HEK293 (cell line): ENCODE measurements at regions not wholly inside any gene's neighbourhood (a gene's known extent, or its start where the extent isn't known, plus 50 kb on each side); places are given as distances from the start of the nearest gene placed in this dataset.

Experiments
- CTCF ChIA-PET: fragments of 350-600 bp; formaldehyde crosslinking; extraction: SDS; loops from one replicate; lab custom pipeline; 2021; ENCODE audit warnings: antibody characterized with exemption; lab: Yijun Ruan, JAX
- POLR2A ChIA-PET: fragments of 300-600 bp; formaldehyde crosslinking; extraction: SDS; loops from one replicate; lab custom pipeline; 2020; ENCODE audit warnings: antibody characterized with exemption, inconsistent platforms; lab: Yijun Ruan, JAX
- H3K27ac ChIP-seq: fragments of 200-500 bp; sonication (Bioruptor generic); 2 replicates; pipeline ENCODE4 v1.5.1; 2014; ENCODE audit warnings: low read depth, low read length, control low read depth, inconsistent platforms; ENCODE audit errors: extremely low read depth
- H3K36me3 ChIP-seq, 2 experiments: fragments of 200-500 bp in 1 of 2; sonication (Bioruptor generic) in 1 of 2; 1 replicate in 1 of 2; 2 replicates in 1 of 2; pipeline ENCODE4 v1.5.1; 2014 to 2017; ENCODE audit warnings: inconsistent platforms in 2 of 2, low read length in 2 of 2; ENCODE audit not compliant: control insufficient read depth in 2 of 2, insufficient read depth in 1 of 2
- H3K4me1 ChIP-seq: fragments of 200-500 bp; sonication (Bioruptor generic); 2 replicates; pipeline ENCODE4 v1.5.1; 2014; ENCODE audit warnings: mild to moderate bottlenecking, low read length, inconsistent platforms; ENCODE audit not compliant: control insufficient read depth, insufficient read depth
- H3K4me3 ChIP-seq: 2 replicates; pipeline ENCODE4 v1.5.1; 2011; ENCODE audit warnings: low read depth, mild to moderate bottlenecking, control low read depth, low read length, moderate library complexity
- H3K9me3 ChIP-seq: fragments of 200-500 bp; sonication (Bioruptor generic); 2 replicates; pipeline ENCODE4 v1.5.1; 2014; ENCODE audit warnings: low read depth, low read length, inconsistent platforms; ENCODE audit not compliant: control insufficient read depth, insufficient read depth
- GLIS1 ChIP-seq: fragments of 450-650 bp; formaldehyde crosslinking; IDR thresholded peaks from 2 replicates; pipeline ENCODE4 v1.5.1; 2016; ENCODE audit warnings: missing biosample characterization, missing genetic modification characterization
- HOXA7 ChIP-seq: sonication (generic); formaldehyde crosslinking; IDR thresholded peaks from 2 replicates; pipeline ENCODE4 v1.8.1; 2022; ENCODE audit warnings: missing genetic modification reagents, borderline replicate concordance
- HOXC10 ChIP-seq: sonication (generic); formaldehyde crosslinking; IDR thresholded peaks from 2 replicates; pipeline ENCODE4 v1.8.1; 2023; ENCODE audit warnings: mild to moderate bottlenecking, missing genetic modification reagents
- KLF16 ChIP-seq: fragments of 450-650 bp; formaldehyde crosslinking; IDR thresholded peaks from 2 replicates; pipeline ENCODE4 v1.5.1; 2017; ENCODE audit warnings: missing biosample characterization, missing genetic modification characterization
- KLF7 ChIP-seq: fragments of 450-650 bp; formaldehyde crosslinking; IDR thresholded peaks from 2 replicates; pipeline ENCODE4 v1.5.1; 2016; ENCODE audit warnings: missing biosample characterization, missing genetic modification characterization, borderline replicate concordance
- MYNN ChIP-seq: fragments of 450-650 bp; formaldehyde crosslinking; IDR thresholded peaks from 2 replicates; pipeline ENCODE4 v1.5.1; 2016; ENCODE audit warnings: missing biosample characterization, missing genetic modification characterization, borderline replicate concordance
- YY1 ChIP-seq: fragments of 450-650 bp; formaldehyde crosslinking; IDR thresholded peaks from 2 replicates; pipeline ENCODE4 v1.5.1; 2018; ENCODE audit warnings: missing biosample characterization, missing genetic modification characterization
- ZBTB8A ChIP-seq: fragments of 450-650 bp; formaldehyde crosslinking; IDR thresholded peaks from 2 replicates; pipeline ENCODE4 v1.5.1; 2016; ENCODE audit warnings: missing biosample characterization, missing genetic modification characterization
- ZNF112 ChIP-seq: fragments of 450-650 bp; formaldehyde crosslinking; IDR thresholded peaks from 2 replicates; pipeline ENCODE4 v1.5.0; 2017; ENCODE audit warnings: missing biosample characterization, missing genetic modification characterization
- ZNF121 ChIP-seq: fragments of 450-650 bp; formaldehyde crosslinking; IDR thresholded peaks from 2 replicates; pipeline ENCODE4 v1.5.1; 2016; ENCODE audit warnings: missing biosample characterization, missing genetic modification characterization
- ZNF24 ChIP-seq: fragments of 450-650 bp; formaldehyde crosslinking; IDR thresholded peaks from 2 replicates; pipeline ENCODE4 v1.5.1; 2016; ENCODE audit warnings: missing biosample characterization, missing genetic modification characterization
- ZNF391 ChIP-seq: fragments of 450-650 bp; formaldehyde crosslinking; IDR thresholded peaks from 2 replicates; pipeline ENCODE4 v1.5.1; 2016; ENCODE audit warnings: low read depth, missing biosample characterization, missing genetic modification characterization, borderline replicate concordance
- ZNF394 ChIP-seq: fragments of 450-650 bp; formaldehyde crosslinking; IDR thresholded peaks from 2 replicates; pipeline ENCODE4 v1.5.1; 2016; ENCODE audit warnings: missing biosample characterization, missing genetic modification characterization, mild to moderate bottlenecking, moderate library complexity, borderline replicate concordance
- ZNF426 ChIP-seq: fragments of 450-650 bp; formaldehyde crosslinking; IDR thresholded peaks from 2 replicates; pipeline ENCODE4 v1.5.1; 2017; ENCODE audit warnings: missing biosample characterization, missing genetic modification characterization, mild to moderate bottlenecking, inconsistent platforms, moderate library complexity
- ZNF501 ChIP-seq: fragments of 450-650 bp; formaldehyde crosslinking; IDR thresholded peaks from 2 replicates; pipeline ENCODE4 v1.5.1; 2016; ENCODE audit warnings: missing biosample characterization, missing genetic modification characterization
- ZNF510 ChIP-seq: fragments of 450-650 bp; formaldehyde crosslinking; IDR thresholded peaks from 2 replicates; pipeline ENCODE4 v1.5.1; 2018; ENCODE audit warnings: mild to moderate bottlenecking, missing genetic modification characterization, missing biosample characterization; ENCODE audit not compliant: insufficient replicate concordance
- ZNF555 ChIP-seq: fragments of 450-650 bp; formaldehyde crosslinking; conservative IDR thresholded peaks from 2 replicates; pipeline ENCODE4 v1.5.1; 2017; ENCODE audit warnings: missing biosample characterization, mild to moderate bottlenecking, missing genetic modification characterization, inconsistent platforms
- ZNF596 ChIP-seq: fragments of 450-650 bp; IDR thresholded peaks from 2 replicates; pipeline ENCODE4 v1.5.0; 2018; ENCODE audit warnings: missing biosample characterization, mild to moderate bottlenecking, missing genetic modification characterization, moderate library complexity
- ZNF707 ChIP-seq: fragments of 450-650 bp; formaldehyde crosslinking; IDR thresholded peaks from 2 replicates; pipeline ENCODE4 v1.5.1; 2016; ENCODE audit warnings: missing biosample characterization, missing genetic modification characterization
- ZNF768 ChIP-seq: fragments of 450-650 bp; formaldehyde crosslinking; IDR thresholded peaks from 2 replicates; pipeline ENCODE4 v1.5.1; 2018; ENCODE audit warnings: missing biosample characterization, mild to moderate bottlenecking, missing genetic modification characterization
- ZNF785 ChIP-seq: fragments of 450-650 bp; formaldehyde crosslinking; IDR thresholded peaks from 2 replicates; pipeline ENCODE4 v1.5.1; 2016; ENCODE audit warnings: missing biosample characterization, missing genetic modification characterization
- ZSCAN23 ChIP-seq: fragments of 450-650 bp; formaldehyde crosslinking; IDR thresholded peaks from 2 replicates; pipeline ENCODE4 v1.5.1; 2016; ENCODE audit warnings: missing biosample characterization, missing genetic modification characterization
- TF ChIP-seq, protein P1 (sequence below): fragments of 450-650 bp; formaldehyde crosslinking; IDR thresholded peaks from 2 replicates; pipeline ENCODE4 v1.5.1; 2016; ENCODE audit warnings: missing biosample characterization, missing genetic modification characterization
- TF ChIP-seq, protein P2 (sequence below): fragments of 450-650 bp; formaldehyde crosslinking; IDR thresholded peaks from 2 replicates; pipeline ENCODE4 v1.5.1; 2016; ENCODE audit warnings: missing biosample characterization, missing genetic modification characterization
- TF ChIP-seq, protein P3 (sequence below): fragments of 450-650 bp; formaldehyde crosslinking; IDR thresholded peaks from 2 replicates; pipeline ENCODE4 v1.5.1; 2016; ENCODE audit warnings: missing biosample characterization, missing genetic modification characterization

DNA sequence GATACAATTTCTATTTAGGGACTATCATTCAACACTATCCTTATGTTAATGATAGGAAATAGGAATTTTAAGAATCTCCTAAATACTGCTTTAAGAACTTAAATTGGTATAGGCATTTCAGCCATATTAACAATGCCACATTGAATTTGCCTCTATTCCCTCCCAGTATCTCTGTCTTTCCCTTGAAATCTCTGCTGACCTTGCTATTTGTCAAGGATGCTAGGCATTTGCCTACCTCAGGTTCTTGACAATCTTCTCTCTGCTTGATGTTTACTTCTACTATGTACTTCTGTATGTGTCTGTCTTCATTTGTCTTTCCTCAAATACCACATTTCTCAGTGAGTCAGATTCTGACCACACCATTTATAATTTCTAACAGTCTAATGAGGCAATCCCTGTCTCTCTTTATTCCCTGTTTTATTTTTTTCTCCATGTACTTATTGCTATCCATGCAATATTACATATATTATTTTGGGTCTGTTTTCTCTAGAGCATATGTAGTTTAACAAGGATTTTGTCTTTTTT is 1461.4 kb upstream of the CDH9 start:
- Histone ChIP-seq H3K4me1 (no peaks in the 10 kb centered on the region), H3K9me3 (no peaks in the 10 kb centered on the region), H3K27ac (no peak overlapping the region), H3K36me3 (no peaks in the 10 kb centered on the region), H3K4me3 (no peak overlapping the region)
- POLR2A ChIA-PET: no interaction called here
- CTCF ChIA-PET: no interaction called here
- no peak for TF ChIP-seq ZNF112 (tag by site-specific recombination)
- TF ChIP-seq HOXA7 (CRISPR knock-in tag): no peak
- no peak for TF ChIP-seq ZSCAN23 (tag by site-specific recombination)
- no peak for TF ChIP-seq ZNF707 (tag by site-specific recombination)
- TF ChIP-seq ZNF596 (tag by site-specific recombination): no peak
- no peak for TF ChIP-seq MYNN (tag by site-specific recombination)
- TF ChIP-seq KLF7 (tag by site-specific recombination): no peak
- TF ChIP-seq ZNF121 (tag by site-specific recombination): no peak
- TF ChIP-seq KLF16: no peak
- TF ChIP-seq ZNF391: no peak
- no peak for TF ChIP-seq ZNF426 (tag by site-specific recombination)
- no peak for TF ChIP-seq GLIS1 (tag by site-specific recombination)

DNA sequence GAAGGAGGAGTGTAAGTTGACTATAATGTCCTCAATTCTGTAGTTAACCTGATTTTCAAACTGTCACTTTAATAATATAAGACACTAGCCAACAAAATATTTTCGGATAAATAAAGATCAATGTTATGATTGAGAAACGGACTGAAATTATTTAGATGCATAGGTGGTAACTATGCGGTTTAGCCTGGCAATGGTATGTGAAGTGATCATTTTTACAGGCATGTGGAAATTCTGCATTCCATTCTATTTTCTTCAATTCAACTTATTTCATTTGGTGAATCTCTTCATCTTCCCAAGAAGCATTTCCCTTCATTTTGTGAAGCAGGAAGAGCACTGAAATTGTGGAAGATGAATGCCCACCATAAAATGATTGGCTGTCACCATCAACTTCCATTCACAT is 1457.5 kb upstream of the CDH9 start:
- CTCF ChIA-PET: interaction anchor here (0.6 to 1.6 kb wide), 3 partner anchors 12 to 80 kb away, joined by 3 to 5 read pairs (median 4); no protein-coding TSS in a partner anchor

DNA sequence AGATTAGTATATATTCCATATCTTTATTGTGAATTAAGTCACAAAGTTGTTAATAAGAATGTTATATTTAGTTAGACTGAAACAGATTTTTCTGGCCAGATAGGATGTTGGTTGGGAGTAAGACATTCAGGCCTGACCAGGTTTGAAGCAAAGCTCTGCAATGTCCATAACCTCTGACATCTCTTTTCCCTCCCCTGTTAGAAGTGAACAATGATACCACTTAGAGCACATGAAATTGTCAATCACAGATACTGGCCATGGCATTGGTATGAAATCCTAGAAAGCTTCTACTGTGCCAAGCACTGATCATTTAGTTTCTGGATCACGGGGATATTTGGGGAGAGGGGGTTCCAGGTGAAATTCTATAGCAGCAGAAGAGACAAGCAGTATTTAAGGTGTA is 1455.1 kb upstream of the CDH9 start:
- ChIA-PET POLR2A (no interaction called here), CTCF (no interaction called here)
- H3K27ac ChIP-seq: no peak overlapping the region
- H3K4me1 ChIP-seq: no peaks in the 10 kb centered on the region
- H3K36me3 ChIP-seq: no peaks in the 10 kb centered on the region
- no peak overlapping the region for H3K4me3 ChIP-seq
- H3K9me3 ChIP-seq: no peaks in the 10 kb centered on the region
- TF ChIP-seq, protein P1, sequence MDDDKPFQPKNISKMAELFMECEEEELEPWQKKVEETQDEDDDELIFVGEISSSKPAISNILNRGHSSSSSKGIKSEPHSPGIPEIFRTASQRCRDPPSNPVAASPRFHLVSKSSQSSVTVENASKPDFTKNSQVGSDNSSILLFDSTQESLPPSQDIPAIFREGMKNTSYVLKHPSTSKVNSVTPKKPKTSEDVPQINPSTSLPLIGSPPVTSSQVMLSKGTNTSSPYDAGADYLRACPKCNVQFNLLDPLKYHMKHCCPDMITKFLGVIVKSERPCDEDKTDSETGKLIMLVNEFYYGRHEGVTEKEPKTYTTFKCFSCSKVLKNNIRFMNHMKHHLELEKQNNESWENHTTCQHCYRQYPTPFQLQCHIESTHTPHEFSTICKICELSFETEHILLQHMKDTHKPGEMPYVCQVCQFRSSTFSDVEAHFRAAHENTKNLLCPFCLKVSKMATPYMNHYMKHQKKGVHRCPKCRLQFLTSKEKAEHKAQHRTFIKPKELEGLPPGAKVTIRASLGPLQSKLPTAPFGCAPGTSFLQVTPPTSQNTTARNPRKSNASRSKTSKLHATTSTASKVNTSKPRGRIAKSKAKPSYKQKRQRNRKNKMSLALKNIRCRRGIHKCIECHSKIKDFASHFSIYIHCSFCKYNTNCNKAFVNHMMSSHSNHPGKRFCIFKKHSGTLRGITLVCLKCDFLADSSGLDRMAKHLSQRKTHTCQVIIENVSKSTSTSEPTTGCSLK: no peak
- TF ChIP-seq YY1 (tag by site-specific recombination) (no peak), ZNF768 (no peak), ZBTB8A (tag by site-specific recombination) (no peak), ZNF501 (no peak), HOXC10 (no peak), ZNF24 (tag by site-specific recombination) (no peak), ZNF510 (tag by site-specific recombination) (no peak), ZNF121 (tag by site-specific recombination) (no peak), ZNF555 (tag by site-specific recombination) (no peak), ZNF394 (tag by site-specific recombination) (no peak)
- TF ChIP-seq, protein P2, sequence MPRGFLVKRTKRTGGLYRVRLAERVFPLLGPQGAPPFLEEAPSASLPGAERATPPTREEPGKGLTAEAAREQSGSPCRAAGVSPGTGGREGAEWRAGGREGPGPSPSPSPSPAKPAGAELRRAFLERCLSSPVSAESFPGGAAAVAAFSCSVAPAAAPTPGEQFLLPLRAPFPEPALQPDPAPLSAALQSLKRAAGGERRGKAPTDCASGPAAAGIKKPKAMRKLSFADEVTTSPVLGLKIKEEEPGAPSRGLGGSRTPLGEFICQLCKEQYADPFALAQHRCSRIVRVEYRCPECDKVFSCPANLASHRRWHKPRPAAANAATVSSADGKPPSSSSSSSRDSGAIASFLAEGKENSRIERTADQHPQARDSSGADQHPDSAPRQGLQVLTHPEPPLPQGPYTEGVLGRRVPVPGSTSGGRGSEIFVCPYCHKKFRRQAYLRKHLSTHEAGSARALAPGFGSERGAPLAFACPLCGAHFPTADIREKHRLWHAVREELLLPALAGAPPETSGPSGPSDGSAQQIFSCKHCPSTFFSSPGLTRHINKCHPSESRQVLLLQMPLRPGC (tag by site-specific recombination): no peak
- TF ChIP-seq, protein P3, sequence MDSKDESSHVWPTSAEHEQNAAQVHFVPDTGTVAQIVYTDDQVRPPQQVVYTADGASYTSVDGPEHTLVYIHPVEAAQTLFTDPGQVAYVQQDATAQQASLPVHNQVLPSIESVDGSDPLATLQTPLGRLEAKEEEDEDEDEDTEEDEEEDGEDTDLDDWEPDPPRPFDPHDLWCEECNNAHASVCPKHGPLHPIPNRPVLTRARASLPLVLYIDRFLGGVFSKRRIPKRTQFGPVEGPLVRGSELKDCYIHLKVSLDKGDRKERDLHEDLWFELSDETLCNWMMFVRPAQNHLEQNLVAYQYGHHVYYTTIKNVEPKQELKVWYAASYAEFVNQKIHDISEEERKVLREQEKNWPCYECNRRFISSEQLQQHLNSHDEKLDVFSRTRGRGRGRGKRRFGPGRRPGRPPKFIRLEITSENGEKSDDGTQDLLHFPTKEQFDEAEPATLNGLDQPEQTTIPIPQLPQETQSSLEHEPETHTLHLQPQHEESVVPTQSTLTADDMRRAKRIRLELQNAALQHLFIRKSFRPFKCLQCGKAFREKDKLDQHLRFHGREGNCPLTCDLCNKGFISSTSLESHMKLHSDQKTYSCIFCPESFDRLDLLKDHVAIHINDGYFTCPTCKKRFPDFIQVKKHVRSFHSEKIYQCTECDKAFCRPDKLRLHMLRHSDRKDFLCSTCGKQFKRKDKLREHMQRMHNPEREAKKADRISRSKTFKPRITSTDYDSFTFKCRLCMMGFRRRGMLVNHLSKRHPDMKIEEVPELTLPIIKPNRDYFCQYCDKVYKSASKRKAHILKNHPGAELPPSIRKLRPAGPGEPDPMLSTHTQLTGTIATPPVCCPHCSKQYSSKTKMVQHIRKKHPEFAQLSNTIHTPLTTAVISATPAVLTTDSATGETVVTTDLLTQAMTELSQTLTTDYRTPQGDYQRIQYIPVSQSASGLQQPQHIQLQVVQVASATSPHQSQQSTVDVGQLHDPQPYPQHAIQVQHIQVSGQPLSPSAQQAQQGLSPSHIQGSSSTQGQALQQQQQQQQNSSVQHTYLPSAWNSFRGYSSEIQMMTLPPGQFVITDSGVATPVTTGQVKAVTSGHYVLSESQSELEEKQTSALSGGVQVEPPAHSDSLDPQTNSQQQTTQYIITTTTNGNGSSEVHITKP (tag by site-specific recombination): no peak

More for the DNA sequence above, 1457.5 kb upstream of the CDH9 start:
- H3K36me3 ChIP-seq: no peaks in the 10 kb centered on the region
- H3K4me3 ChIP-seq: no peak overlapping the region
- no peaks in the 10 kb centered on the region for H3K9me3 ChIP-seq
- H3K27ac ChIP-seq: no peak overlapping the region
- H3K4me1 ChIP-seq: no peaks in the 10 kb centered on the region
- TF ChIP-seq ZNF785 (tag by site-specific recombination): no peak
- no peak for TF ChIP-seq ZNF555 (tag by site-specific recombination)
- POLR2A ChIA-PET: no interaction called here
